ENCODE measurements at regions not wholly inside any gene's neighbourhood (a gene's known extent, or its start where the extent isn't known, plus 50 kb on each side); places are given as distances from the start of the nearest gene placed in this dataset.

DNA sequence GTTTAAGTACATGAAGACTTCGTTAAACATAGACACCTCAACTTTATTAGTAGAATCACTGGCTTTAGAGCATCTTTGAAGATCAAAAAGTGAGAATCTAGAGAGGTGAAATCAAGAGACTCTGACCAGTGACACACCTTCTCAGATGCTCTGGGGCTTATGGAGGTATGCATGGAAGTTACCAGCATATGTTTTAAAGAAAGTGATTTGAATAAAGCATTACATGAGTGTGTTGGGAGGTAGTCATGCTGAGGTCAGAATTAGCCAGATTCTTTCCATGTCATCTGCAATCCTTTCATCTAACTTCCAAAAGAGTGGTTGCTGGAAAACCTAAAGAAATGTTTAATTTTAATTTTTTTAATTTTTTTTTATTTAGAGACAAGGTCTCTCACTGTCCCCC is 658.0 kb upstream of the GOLIM4 start:
- H3K27me3 ChIP-seq (ENCODE audit: insufficient read depth) = no peaks in the 10 kb centered on the region
- no peaks in the 10 kb centered on the region for H3F3A ChIP-seq (replicated peaks; ENCODE audit: insufficient read depth)
- no peaks in the 10 kb centered on the region for H4K20me1 ChIP-seq (ENCODE audit: insufficient read depth)
- no peak overlapping the region for H3K9ac ChIP-seq
- H3K4me1 ChIP-seq (ENCODE audit: control insufficient read depth in 1 of 2, insufficient read depth in 2 of 2, low read depth in 1 of 2, low read length in 1 of 2) = no peaks in the 10 kb centered on the region; a peak in 1 of 4 replicates
- H3K27ac ChIP-seq (ENCODE audit: low read depth in 2 of 2, low read length in 1 of 2) = no peak overlapping the region
- no peak overlapping the region for H2AFZ ChIP-seq (ENCODE audit: low read depth)
- no peak overlapping the region for H3K4me3 ChIP-seq (ENCODE audit: low read depth in 2 of 2, low read length in 1 of 2)
- DNase-seq = no peak
- no peaks in the 10 kb centered on the region for H3K79me2 ChIP-seq (ENCODE audit: insufficient read depth)
- WGBS (ENCODE audit: low lambda C conversion rate) = 12% methylated on average over 1 of the region's 1 CpG
- H3K36me3 ChIP-seq (replicated peaks in 1 of 2; ENCODE audit: control insufficient read depth in 1 of 2, insufficient read depth in 2 of 2, low read length in 1 of 2) = no peaks in the 10 kb centered on the region
- ChIA-PET POLR2A (no interaction called here), CTCF (interaction anchor here (2.1 kb wide), 1 partner anchor 111 kb away, joined by 5 read pairs; no protein-coding TSS in a partner anchor)
- TF ChIP-seq NRF1 (IDR thresholded peaks at IDR 0.05; ENCODE audit: low read depth, low read length) = no peak
- TF ChIP-seq NFIC (IDR thresholded peaks at IDR 0.05; ENCODE audit: borderline replicate concordance) = no peak
- TF ChIP-seq RXRA (IDR thresholded peaks at IDR 0.05; ENCODE audit: borderline replicate concordance, low read depth) = no peak
- TF ChIP-seq FOXM1 (IDR thresholded peaks at IDR 0.05; ENCODE audit: low read depth) = no peak
- TF ChIP-seq TAF1 (IDR thresholded peaks at IDR 0.05; ENCODE audit: borderline replicate concordance, low read depth, low read length) = no peak
- TF ChIP-seq TCF12 (IDR thresholded peaks at IDR 0.05) = no peak
- no peaks in the 10 kb centered on the region for H3K9me3 ChIP-seq
- no peaks in the 10 kb centered on the region for H3K9me2 ChIP-seq
- no peak overlapping the region for H3K4me2 ChIP-seq

DNA sequence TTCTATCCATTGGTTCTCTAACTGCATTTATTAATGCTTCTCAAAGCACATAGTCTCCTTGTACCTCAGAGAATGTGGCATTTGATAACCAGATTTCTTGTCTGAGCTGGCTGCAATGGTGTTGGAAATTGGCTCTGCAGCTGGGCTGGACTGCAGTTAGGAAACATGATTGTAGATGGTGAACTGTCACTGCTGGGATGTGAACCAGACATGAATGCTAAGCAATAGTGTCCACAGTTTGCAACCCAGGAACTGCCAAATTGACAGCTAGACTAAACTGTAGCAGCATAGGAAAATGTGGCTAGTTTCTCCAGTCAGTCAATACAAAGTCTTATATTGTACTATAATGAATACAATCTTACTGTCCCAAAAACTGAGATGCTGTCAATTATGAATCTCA is 656.6 kb upstream of the GOLIM4 start:
- H2AFZ ChIP-seq (ENCODE audit: low read depth) = no peak overlapping the region
- no peaks in the 10 kb centered on the region for H3K79me2 ChIP-seq (ENCODE audit: insufficient read depth)
- TF ChIP-seq FOSL2 (IDR thresholded peaks at IDR 0.05; ENCODE audit: borderline replicate concordance, low read depth) = no peak
- TF ChIP-seq NRF1 (IDR thresholded peaks at IDR 0.05; ENCODE audit: low read depth, low read length) = no peak
- TF ChIP-seq, protein P1, sequence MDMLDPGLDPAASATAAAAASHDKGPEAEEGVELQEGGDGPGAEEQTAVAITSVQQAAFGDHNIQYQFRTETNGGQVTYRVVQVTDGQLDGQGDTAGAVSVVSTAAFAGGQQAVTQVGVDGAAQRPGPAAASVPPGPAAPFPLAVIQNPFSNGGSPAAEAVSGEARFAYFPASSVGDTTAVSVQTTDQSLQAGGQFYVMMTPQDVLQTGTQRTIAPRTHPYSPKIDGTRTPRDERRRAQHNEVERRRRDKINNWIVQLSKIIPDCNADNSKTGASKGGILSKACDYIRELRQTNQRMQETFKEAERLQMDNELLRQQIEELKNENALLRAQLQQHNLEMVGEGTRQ (IDR thresholded peaks at IDR 0.05; ENCODE audit: borderline replicate concordance, low read depth, low read length) = no peak
- TF ChIP-seq SIN3A (IDR thresholded peaks at IDR 0.05; ENCODE audit: borderline replicate concordance, low read depth, low read length) = no peak
- TF ChIP-seq CHD2 (IDR thresholded peaks at IDR 0.05; ENCODE audit: low read length, partially characterized antibody) = no peak
- TF ChIP-seq FOXJ3 (CRISPR knock-in tag; IDR thresholded peaks at IDR 0.05) = no peak
- no peak for TF ChIP-seq GABPA (IDR thresholded peaks at IDR 0.05; ENCODE audit: low read depth)
- no peak for TF ChIP-seq RFX5 (IDR thresholded peaks at IDR 0.05; ENCODE audit: low read length)
- TF ChIP-seq TCF12 (IDR thresholded peaks at IDR 0.05) = no peak
- TF ChIP-seq, protein P2, sequence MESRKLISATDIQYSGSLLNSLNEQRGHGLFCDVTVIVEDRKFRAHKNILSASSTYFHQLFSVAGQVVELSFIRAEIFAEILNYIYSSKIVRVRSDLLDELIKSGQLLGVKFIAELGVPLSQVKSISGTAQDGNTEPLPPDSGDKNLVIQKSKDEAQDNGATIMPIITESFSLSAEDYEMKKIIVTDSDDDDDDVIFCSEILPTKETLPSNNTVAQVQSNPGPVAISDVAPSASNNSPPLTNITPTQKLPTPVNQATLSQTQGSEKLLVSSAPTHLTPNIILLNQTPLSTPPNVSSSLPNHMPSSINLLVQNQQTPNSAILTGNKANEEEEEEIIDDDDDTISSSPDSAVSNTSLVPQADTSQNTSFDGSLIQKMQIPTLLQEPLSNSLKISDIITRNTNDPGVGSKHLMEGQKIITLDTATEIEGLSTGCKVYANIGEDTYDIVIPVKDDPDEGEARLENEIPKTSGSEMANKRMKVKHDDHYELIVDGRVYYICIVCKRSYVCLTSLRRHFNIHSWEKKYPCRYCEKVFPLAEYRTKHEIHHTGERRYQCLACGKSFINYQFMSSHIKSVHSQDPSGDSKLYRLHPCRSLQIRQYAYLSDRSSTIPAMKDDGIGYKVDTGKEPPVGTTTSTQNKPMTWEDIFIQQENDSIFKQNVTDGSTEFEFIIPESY (IDR thresholded peaks at IDR 0.05; ENCODE audit: borderline replicate concordance, low read depth) = no peak
- no peak for TF ChIP-seq EP300 (IDR thresholded peaks at IDR 0.05; ENCODE audit: borderline replicate concordance in 1 of 2, low read depth in 1 of 2, low read length in 1 of 2)
- no peaks in the 10 kb centered on the region for H3K9me2 ChIP-seq
- DNase-seq = no peak
- H3K36me3 ChIP-seq (replicated peaks in 1 of 2; ENCODE audit: control insufficient read depth in 1 of 2, insufficient read depth in 2 of 2, low read length in 1 of 2) = no peaks in the 10 kb centered on the region
- POLR2A ChIA-PET = no interaction called here
- H3K27me3 ChIP-seq (ENCODE audit: insufficient read depth) = no peaks in the 10 kb centered on the region
- no peak overlapping the region for H3K9ac ChIP-seq
- no peaks in the 10 kb centered on the region for H4K20me1 ChIP-seq (ENCODE audit: insufficient read depth)
- H3K4me3 ChIP-seq (ENCODE audit: low read depth in 2 of 2, low read length in 1 of 2) = no peak overlapping the region
- no peaks in the 10 kb centered on the region for H3K9me3 ChIP-seq
- H3K4me1 ChIP-seq (ENCODE audit: control insufficient read depth in 1 of 2, insufficient read depth in 2 of 2, low read depth in 1 of 2, low read length in 1 of 2) = no peaks in the 10 kb centered on the region; a peak in 1 of 4 replicates
- CTCF ChIA-PET = interaction anchor here (2.1 kb wide), 1 partner anchor 113 kb away, joined by 5 read pairs; no protein-coding TSS in a partner anchor
- H3F3A ChIP-seq (replicated peaks; ENCODE audit: insufficient read depth) = no peaks in the 10 kb centered on the region
- no peak overlapping the region for H3K4me2 ChIP-seq
- no peak overlapping the region for H3K27ac ChIP-seq (ENCODE audit: low read depth in 2 of 2, low read length in 1 of 2)

Measured in SK-N-SH (cell line).